ENCODE measurements at regions not wholly inside any gene's neighbourhood (a gene's known extent, or its start where the extent isn't known, plus 50 kb on each side); places are given as distances from the start of the nearest gene placed in this dataset.

- DNase-seq: no peak
Measured at GRCh38 chr9:116067566-116067965, 86.0 kb upstream of the PAPPA start.

GRCh38 chr9:116070256-116070914, 83.2 kb upstream of the PAPPA start:
- no peak for DNase-seq

- DNase-seq: no peak
Measured at GRCh38 chr9:116072046-116072445, 81.5 kb upstream of the PAPPA start.

- no peak for DNase-seq
Measured at GRCh38 chr9:116073826-116074225, 79.8 kb upstream of the PAPPA start.

- no peak for DNase-seq
Measured at GRCh38 chr9:116074658-116075057, 78.9 kb upstream of the PAPPA start.

- DNase-seq: no peak
Measured at GRCh38 chr9:116075191-116075590, 78.4 kb upstream of the PAPPA start.

GRCh38 chr9:116078640-116079039, 75.0 kb upstream of the PAPPA start:
- DNase-seq: no peak

- no peak for DNase-seq
Measured at GRCh38 chr9:116080561-116080960, 73.0 kb upstream of the PAPPA start.

GRCh38 chr9:116081435-116082115, 72.0 kb upstream of the PAPPA start:
- no peak for DNase-seq

- DNase-seq: no peak
Measured at GRCh38 chr9:116083837-116084236, 69.8 kb upstream of the PAPPA start.

- DNase-seq: no peak
Measured at GRCh38 chr9:116084497-116084896, 69.1 kb upstream of the PAPPA start.

GRCh38 chr9:116087246-116087645, 66.3 kb upstream of the PAPPA start:
- DNase-seq: no peak

- DNase-seq: no peak
Measured at GRCh38 chr9:116087751-116088194, 65.8 kb upstream of the PAPPA start.

GRCh38 chr9:116088396-116088795, 65.2 kb upstream of the PAPPA start:
- no peak for DNase-seq

GRCh38 chr9:116090030-116090770, 63.4 kb upstream of the PAPPA start:
- no peak for DNase-seq

GRCh38 chr9:116094846-116095245, 58.7 kb upstream of the PAPPA start:
- DNase-seq: no peak

- DNase-seq: no peak
Measured at GRCh38 chr9:116095403-116095802, 58.2 kb upstream of the PAPPA start.

GRCh38 chr9:116096046-116096445, 57.5 kb upstream of the PAPPA start:
- no peak for DNase-seq

- DNase-seq: no peak
Measured at GRCh38 chr9:116096853-116097252, 56.7 kb upstream of the PAPPA start.

GRCh38 chr9:116098476-116098875, 55.1 kb upstream of the PAPPA start:
- DNase-seq: no peak

- DNase-seq: no peak
Measured at GRCh38 chr9:116099821-116100220, 53.8 kb upstream of the PAPPA start.

GRCh38 chr9:116100711-116101121, 52.9 kb upstream of the PAPPA start:
- no peak for DNase-seq

GRCh38 chr9:116101516-116101915, 52.1 kb upstream of the PAPPA start:
- no peak for DNase-seq

GRCh38 chr9:116102596-116102995, 51.0 kb upstream of the PAPPA start:
- no peak for DNase-seq

Data from activated CD4-positive, alpha-beta T cell treated with anti-CD3 and anti-CD28 coated beads, Interleukin-2, amount 50 U/mL, for 48 hours (primary cell).